GM23338 (cell line): ENCODE measurements at regions not wholly inside any gene's neighbourhood (a gene's known extent, or its start where the extent isn't known, plus 50 kb on each side); places are given as distances from the start of the nearest gene placed in this dataset.

Experiments
- ATAC-seq: fragments of 200-7000 bp; cut with Tn5 transposase; 3 replicates; pipeline ENCODE4 v1.9.1; 2020
- DNase-seq: peaks from one replicate; pipeline ENCODE4 v3.0.0-alpha.2; 2015; ENCODE audit warnings: low spot score
- H2AFZ ChIP-seq: fragments of 200-600 bp; sonication (generic); 2 replicates; pipeline ENCODE4 v1.8.0; 2016; ENCODE audit warnings: antibody characterized with exemption, mild to moderate bottlenecking, moderate library complexity
- H3F3A ChIP-seq: fragments of 200-600 bp; sonication (generic); replicated peaks from 2 replicates; pipeline ENCODE4 v1.8.0; 2017; ENCODE audit warnings: antibody characterized with exemption, mixed run types, low read depth
- H3K27ac ChIP-seq: fragments of 200-600 bp; sonication (generic); 2 replicates; pipeline ENCODE4 v1.6.1; 2016; ENCODE audit warnings: low read depth
- H3K27me3 ChIP-seq: fragments of 200-600 bp; sonication (generic); 2 replicates; pipeline ENCODE4 v1.8.0; 2016; ENCODE audit warnings: mild to moderate bottlenecking, mixed run types, moderate library complexity; ENCODE audit not compliant: insufficient read depth
- H3K36me3 ChIP-seq: fragments of 200-600 bp; sonication (generic); 2 replicates; pipeline ENCODE4 v1.8.0; 2016; ENCODE audit warnings: mild to moderate bottlenecking; ENCODE audit not compliant: insufficient read depth
- H3K4me1 ChIP-seq: fragments of 200-600 bp; sonication (generic); 2 replicates; pipeline ENCODE4 v1.8.0; 2016; ENCODE audit warnings: mild to moderate bottlenecking, moderate library complexity; ENCODE audit not compliant: insufficient read depth
- H3K4me2 ChIP-seq: fragments of 200-600 bp; sonication (generic); 2 replicates; pipeline ENCODE4 v1.7.1; 2017; ENCODE audit warnings: mixed run types
- H3K4me3 ChIP-seq: fragments of 200-600 bp; sonication (generic); 2 replicates; pipeline ENCODE4 v1.6.1; 2016; ENCODE audit warnings: mixed run types
- H3K79me2 ChIP-seq: fragments of 200-600 bp; sonication (generic); replicated peaks from 2 replicates; pipeline ENCODE4 v1.8.0; 2017; ENCODE audit warnings: mild to moderate bottlenecking; ENCODE audit not compliant: insufficient read depth
- H3K9me2 ChIP-seq: fragments of 200-600 bp; sonication (generic); 2 replicates; pipeline ENCODE4 v1.8.0; 2017; ENCODE audit not compliant: insufficient read depth
- H4K20me1 ChIP-seq: fragments of 200-600 bp; sonication (generic); replicated peaks from 2 replicates; pipeline ENCODE4 v1.8.0; 2017; ENCODE audit warnings: mild to moderate bottlenecking; ENCODE audit not compliant: insufficient read depth
- H3K27ac Mint-ChIP-seq: 2 replicates; pipeline ENCODE4 v1.8.0; 2020; ENCODE audit warnings: inconsistent platforms, mild to moderate bottlenecking, moderate library complexity, mixed read lengths
- H3K27me3 Mint-ChIP-seq: 3 replicates; pipeline ENCODE4 v1.8.0; 2022; ENCODE audit warnings: low read depth, mild to moderate bottlenecking, moderate library complexity, mixed read lengths, inconsistent platforms; ENCODE audit not compliant: insufficient read depth, poor library complexity
- H3K36me3 Mint-ChIP-seq: 3 replicates; pipeline ENCODE4 v1.8.0; 2021; ENCODE audit warnings: low read depth, mild to moderate bottlenecking, inconsistent platforms, moderate library complexity, mixed read lengths
- H3K4me1 Mint-ChIP-seq: 3 replicates; pipeline ENCODE4 v1.8.0; 2020; ENCODE audit warnings: mild to moderate bottlenecking, inconsistent platforms, mixed read lengths
- H3K4me3 Mint-ChIP-seq: 3 replicates; pipeline ENCODE4 v1.8.0; 2021; ENCODE audit warnings: moderate library complexity, mild to moderate bottlenecking, inconsistent platforms, mixed read lengths
- H3K9me3 Mint-ChIP-seq: 3 replicates; pipeline ENCODE4 v1.8.0; 2020; ENCODE audit warnings: moderate library complexity, mild to moderate bottlenecking, inconsistent platforms, mixed read lengths
- CREB1 ChIP-seq: fragments of 250-450 bp; sonication (Bioruptor Pico); IDR thresholded peaks from 2 replicates; pipeline ENCODE4 v1.5.0; 2020; ENCODE audit warnings: low read depth, mild to moderate bottlenecking, moderate library complexity
- EZH2 ChIP-seq: fragments of 200-600 bp; sonication (generic); IDR thresholded peaks from one replicate; pipeline ENCODE4 v1.8.0; 2017; ENCODE audit warnings: antibody characterized with exemption, mild to moderate bottlenecking, low read depth; ENCODE audit not compliant: unreplicated experiment
- EZH2phosphoT487 ChIP-seq: fragments of 200-600 bp; sonication (generic); IDR thresholded peaks from one replicate; pipeline ENCODE4 v1.8.1; 2018; ENCODE audit warnings: antibody characterized with exemption; ENCODE audit not compliant: unreplicated experiment
- JUNB ChIP-seq: IDR thresholded peaks from one replicate; pipeline ENCODE4 v1.6.1; 2016; ENCODE audit warnings: antibody characterized with exemption; ENCODE audit not compliant: unreplicated experiment
- NANOG ChIP-seq: IDR thresholded peaks from 2 replicates; pipeline ENCODE4 v1.6.1; 2016; ENCODE audit warnings: antibody characterized with exemption, borderline replicate concordance
- POLR2AphosphoS5 ChIP-seq: IDR thresholded peaks from 2 replicates; pipeline ENCODE4 v1.6.1; 2016; ENCODE audit warnings: antibody characterized with exemption, low read depth
- STAT1 ChIP-seq: IDR thresholded peaks from one replicate; pipeline ENCODE4 v1.6.1; 2016; ENCODE audit warnings: antibody characterized with exemption; ENCODE audit not compliant: unreplicated experiment
- ZNF114 ChIP-seq: fragments of 250-450 bp; sonication (Bioruptor Pico); IDR thresholded peaks from 2 replicates; pipeline ENCODE4 v1.5.0; 2020; ENCODE audit warnings: mild to moderate bottlenecking, moderate library complexity
- ZNF331 ChIP-seq: fragments of 250-450 bp; sonication (Bioruptor Pico); IDR thresholded peaks from 2 replicates; pipeline ENCODE4 v1.5.0; 2020; ENCODE audit warnings: low read depth, mild to moderate bottlenecking, moderate library complexity
- TF ChIP-seq, protein P1 (sequence below), 2 experiments: fragments of 200-600 bp in 1 of 2; sonication (generic) in 1 of 2; conservative IDR thresholded peaks; 2 replicates each; pipeline versions ENCODE4 v1.5.1 to v1.6.1; 2016 to 2017; ENCODE audit warnings: antibody characterized with exemption in 2 of 2, low read depth in 2 of 2, mild to moderate bottlenecking in 2 of 2, moderate library complexity in 1 of 2
- TF ChIP-seq, protein P2 (sequence below): IDR thresholded peaks from one replicate; pipeline ENCODE4 v1.6.1; 2018; ENCODE audit warnings: antibody characterized with exemption; ENCODE audit not compliant: unreplicated experiment
- TF ChIP-seq, protein P3 (sequence below): fragments of 250-450 bp; sonication (Bioruptor Pico); IDR thresholded peaks from 2 replicates; pipeline ENCODE4 v1.5.0; 2020; ENCODE audit warnings: mild to moderate bottlenecking, moderate library complexity
- TF ChIP-seq, protein P4 (sequence below): IDR thresholded peaks from 2 replicates; pipeline ENCODE4 v1.6.1; 2016; ENCODE audit warnings: antibody characterized with exemption

DNA sequence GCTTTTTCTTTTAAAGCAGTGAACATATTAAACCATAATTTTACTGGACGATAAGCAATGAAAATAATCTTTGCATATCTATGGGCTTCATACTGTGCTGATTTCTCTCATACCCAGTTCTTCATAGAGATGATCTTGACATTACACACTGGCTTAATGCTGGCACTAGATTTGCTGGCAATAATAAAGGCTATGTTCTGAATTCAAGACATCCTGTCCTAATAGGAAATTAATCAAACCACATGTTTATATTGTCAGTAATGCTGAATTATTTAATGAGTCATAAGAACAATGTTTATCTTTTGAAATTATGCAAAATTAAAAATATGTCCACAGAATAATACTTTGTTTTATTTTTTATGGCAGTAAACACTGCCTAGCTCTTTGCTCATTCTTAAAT, 643.2 kb downstream of the OTOL1 start:
- H3K9me2 ChIP-seq, result no peaks in the 10 kb centered on the region
- H3K4me3 ChIP-seq, result no peak overlapping the region
- H3K4me1 Mint-ChIP-seq, result no peaks in the 10 kb centered on the region
- TF ChIP-seq ZNF331 (CRISPR knock-in tag) (no peak), CREB1 (CRISPR knock-in tag) (no peak), STAT1 (no peak), EZH2 (no peak), NANOG (no peak), ZNF114 (no peak), JUNB (no peak), POLR2AphosphoS5 (no peak), EZH2phosphoT487 (no peak)
- TF ChIP-seq, protein P1, sequence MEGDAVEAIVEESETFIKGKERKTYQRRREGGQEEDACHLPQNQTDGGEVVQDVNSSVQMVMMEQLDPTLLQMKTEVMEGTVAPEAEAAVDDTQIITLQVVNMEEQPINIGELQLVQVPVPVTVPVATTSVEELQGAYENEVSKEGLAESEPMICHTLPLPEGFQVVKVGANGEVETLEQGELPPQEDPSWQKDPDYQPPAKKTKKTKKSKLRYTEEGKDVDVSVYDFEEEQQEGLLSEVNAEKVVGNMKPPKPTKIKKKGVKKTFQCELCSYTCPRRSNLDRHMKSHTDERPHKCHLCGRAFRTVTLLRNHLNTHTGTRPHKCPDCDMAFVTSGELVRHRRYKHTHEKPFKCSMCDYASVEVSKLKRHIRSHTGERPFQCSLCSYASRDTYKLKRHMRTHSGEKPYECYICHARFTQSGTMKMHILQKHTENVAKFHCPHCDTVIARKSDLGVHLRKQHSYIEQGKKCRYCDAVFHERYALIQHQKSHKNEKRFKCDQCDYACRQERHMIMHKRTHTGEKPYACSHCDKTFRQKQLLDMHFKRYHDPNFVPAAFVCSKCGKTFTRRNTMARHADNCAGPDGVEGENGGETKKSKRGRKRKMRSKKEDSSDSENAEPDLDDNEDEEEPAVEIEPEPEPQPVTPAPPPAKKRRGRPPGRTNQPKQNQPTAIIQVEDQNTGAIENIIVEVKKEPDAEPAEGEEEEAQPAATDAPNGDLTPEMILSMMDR (conservative IDR thresholded peaks at IDR 0.05; ENCODE audit: low read depth in 2 of 2), result no peak
- TF ChIP-seq, protein P2, sequence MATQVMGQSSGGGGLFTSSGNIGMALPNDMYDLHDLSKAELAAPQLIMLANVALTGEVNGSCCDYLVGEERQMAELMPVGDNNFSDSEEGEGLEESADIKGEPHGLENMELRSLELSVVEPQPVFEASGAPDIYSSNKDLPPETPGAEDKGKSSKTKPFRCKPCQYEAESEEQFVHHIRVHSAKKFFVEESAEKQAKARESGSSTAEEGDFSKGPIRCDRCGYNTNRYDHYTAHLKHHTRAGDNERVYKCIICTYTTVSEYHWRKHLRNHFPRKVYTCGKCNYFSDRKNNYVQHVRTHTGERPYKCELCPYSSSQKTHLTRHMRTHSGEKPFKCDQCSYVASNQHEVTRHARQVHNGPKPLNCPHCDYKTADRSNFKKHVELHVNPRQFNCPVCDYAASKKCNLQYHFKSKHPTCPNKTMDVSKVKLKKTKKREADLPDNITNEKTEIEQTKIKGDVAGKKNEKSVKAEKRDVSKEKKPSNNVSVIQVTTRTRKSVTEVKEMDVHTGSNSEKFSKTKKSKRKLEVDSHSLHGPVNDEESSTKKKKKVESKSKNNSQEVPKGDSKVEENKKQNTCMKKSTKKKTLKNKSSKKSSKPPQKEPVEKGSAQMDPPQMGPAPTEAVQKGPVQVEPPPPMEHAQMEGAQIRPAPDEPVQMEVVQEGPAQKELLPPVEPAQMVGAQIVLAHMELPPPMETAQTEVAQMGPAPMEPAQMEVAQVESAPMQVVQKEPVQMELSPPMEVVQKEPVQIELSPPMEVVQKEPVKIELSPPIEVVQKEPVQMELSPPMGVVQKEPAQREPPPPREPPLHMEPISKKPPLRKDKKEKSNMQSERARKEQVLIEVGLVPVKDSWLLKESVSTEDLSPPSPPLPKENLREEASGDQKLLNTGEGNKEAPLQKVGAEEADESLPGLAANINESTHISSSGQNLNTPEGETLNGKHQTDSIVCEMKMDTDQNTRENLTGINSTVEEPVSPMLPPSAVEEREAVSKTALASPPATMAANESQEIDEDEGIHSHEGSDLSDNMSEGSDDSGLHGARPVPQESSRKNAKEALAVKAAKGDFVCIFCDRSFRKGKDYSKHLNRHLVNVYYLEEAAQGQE, result no peak
- TF ChIP-seq, protein P3, sequence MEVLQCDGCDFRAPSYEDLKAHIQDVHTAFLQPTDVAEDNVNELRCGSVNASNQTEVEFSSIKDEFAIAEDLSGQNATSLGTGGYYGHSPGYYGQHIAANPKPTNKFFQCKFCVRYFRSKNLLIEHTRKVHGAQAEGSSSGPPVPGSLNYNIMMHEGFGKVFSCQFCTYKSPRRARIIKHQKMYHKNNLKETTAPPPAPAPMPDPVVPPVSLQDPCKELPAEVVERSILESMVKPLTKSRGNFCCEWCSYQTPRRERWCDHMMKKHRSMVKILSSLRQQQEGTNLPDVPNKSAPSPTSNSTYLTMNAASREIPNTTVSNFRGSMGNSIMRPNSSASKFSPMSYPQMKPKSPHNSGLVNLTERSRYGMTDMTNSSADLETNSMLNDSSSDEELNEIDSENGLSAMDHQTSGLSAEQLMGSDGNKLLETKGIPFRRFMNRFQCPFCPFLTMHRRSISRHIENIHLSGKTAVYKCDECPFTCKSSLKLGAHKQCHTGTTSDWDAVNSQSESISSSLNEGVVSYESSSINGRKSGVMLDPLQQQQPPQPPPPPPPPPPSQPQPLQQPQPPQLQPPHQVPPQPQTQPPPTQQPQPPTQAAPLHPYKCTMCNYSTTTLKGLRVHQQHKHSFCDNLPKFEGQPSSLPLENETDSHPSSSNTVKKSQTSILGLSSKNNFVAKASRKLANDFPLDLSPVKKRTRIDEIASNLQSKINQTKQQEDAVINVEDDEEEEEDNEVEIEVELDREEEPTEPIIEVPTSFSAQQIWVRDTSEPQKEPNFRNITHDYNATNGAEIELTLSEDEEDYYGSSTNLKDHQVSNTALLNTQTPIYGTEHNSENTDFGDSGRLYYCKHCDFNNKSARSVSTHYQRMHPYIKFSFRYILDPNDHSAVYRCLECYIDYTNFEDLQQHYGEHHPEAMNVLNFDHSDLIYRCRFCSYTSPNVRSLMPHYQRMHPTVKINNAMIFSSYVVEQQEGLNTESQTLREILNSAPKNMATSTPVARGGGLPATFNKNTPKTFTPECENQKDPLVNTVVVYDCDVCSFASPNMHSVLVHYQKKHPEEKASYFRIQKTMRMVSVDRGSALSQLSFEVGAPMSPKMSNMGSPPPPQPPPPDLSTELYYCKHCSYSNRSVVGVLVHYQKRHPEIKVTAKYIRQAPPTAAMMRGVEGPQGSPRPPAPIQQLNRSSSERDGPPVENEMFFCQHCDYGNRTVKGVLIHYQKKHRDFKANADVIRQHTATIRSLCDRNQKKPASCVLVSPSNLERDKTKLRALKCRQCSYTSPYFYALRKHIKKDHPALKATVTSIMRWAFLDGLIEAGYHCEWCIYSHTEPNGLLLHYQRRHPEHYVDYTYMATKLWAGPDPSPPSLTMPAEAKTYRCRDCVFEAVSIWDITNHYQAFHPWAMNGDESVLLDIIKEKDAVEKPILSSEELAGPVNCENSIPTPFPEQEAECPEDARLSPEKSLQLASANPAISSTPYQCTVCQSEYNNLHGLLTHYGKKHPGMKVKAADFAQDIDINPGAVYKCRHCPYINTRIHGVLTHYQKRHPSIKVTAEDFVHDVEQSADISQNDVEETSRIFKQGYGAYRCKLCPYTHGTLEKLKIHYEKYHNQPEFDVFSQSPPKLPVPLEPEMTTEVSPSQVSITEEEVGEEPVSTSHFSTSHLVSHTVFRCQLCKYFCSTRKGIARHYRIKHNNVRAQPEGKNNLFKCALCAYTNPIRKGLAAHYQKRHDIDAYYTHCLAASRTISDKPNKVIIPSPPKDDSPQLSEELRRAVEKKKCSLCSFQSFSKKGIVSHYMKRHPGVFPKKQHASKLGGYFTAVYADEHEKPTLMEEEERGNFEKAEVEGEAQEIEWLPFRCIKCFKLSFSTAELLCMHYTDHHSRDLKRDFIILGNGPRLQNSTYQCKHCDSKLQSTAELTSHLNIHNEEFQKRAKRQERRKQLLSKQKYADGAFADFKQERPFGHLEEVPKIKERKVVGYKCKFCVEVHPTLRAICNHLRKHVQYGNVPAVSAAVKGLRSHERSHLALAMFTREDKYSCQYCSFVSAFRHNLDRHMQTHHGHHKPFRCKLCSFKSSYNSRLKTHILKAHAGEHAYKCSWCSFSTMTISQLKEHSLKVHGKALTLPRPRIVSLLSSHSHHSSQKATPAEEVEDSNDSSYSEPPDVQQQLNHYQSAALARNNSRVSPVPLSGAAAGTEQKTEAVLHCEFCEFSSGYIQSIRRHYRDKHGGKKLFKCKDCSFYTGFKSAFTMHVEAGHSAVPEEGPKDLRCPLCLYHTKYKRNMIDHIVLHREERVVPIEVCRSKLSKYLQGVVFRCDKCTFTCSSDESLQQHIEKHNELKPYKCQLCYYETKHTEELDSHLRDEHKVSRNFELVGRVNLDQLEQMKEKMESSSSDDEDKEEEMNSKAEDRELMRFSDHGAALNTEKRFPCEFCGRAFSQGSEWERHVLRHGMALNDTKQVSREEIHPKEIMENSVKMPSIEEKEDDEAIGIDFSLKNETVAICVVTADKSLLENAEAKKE, result no peak
- TF ChIP-seq, protein P4, sequence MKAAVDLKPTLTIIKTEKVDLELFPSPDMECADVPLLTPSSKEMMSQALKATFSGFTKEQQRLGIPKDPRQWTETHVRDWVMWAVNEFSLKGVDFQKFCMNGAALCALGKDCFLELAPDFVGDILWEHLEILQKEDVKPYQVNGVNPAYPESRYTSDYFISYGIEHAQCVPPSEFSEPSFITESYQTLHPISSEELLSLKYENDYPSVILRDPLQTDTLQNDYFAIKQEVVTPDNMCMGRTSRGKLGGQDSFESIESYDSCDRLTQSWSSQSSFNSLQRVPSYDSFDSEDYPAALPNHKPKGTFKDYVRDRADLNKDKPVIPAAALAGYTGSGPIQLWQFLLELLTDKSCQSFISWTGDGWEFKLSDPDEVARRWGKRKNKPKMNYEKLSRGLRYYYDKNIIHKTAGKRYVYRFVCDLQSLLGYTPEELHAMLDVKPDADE, result no peak
- H3K4me1 ChIP-seq, result no peaks in the 10 kb centered on the region
- no peaks in the 10 kb centered on the region for H3K36me3 ChIP-seq
- H3K27me3 Mint-ChIP-seq, result no peaks in the 10 kb centered on the region
- DNase-seq (no peak), ATAC-seq (no peak)
- H3K36me3 Mint-ChIP-seq, result no peaks in the 10 kb centered on the region
- no peak overlapping the region for H3K4me2 ChIP-seq
- H3K9me3 Mint-ChIP-seq, result no peaks in the 10 kb centered on the region
- H3K27ac ChIP-seq, result no peak overlapping the region
- H4K20me1 ChIP-seq, result no peaks in the 10 kb centered on the region
- no peaks in the 10 kb centered on the region for H3K27me3 ChIP-seq
- H3K4me3 Mint-ChIP-seq, result no peak overlapping the region
- no peaks in the 10 kb centered on the region for H3F3A ChIP-seq
- H3K79me2 ChIP-seq, result no peaks in the 10 kb centered on the region
- no peak overlapping the region for H3K27ac Mint-ChIP-seq
- no peak overlapping the region for H2AFZ ChIP-seq
